A549 (cell line): ENCODE measurements at regions not wholly inside any gene's neighbourhood (a gene's known extent, or its start where the extent isn't known, plus 50 kb on each side); places are given as distances from the start of the nearest gene placed in this dataset.

Experiments used
- ATAC-seq, 2 experiments: fragments of 200-7000 bp in 1 of 2; fragments of >200 bp in 1 of 2; cut with Nextera tagmentation in 1 of 2; cut with Tn5 transposase in 1 of 2; 3 replicates each; pipeline versions ENCODE4 v1.8.0 to v1.9.1; 2018 to 2020; ENCODE audit warnings: mild to moderate bottlenecking in 1 of 2, moderate library complexity in 1 of 2
- CTCF ChIA-PET: fragments of 300-600 bp; sonication (Branson Sonifier 250); formaldehyde crosslinking; extraction: SDS; loops from one replicate; lab custom pipeline; 2021; ENCODE audit warnings: antibody characterized with exemption, inconsistent platforms; lab: Yijun Ruan, JAX
- POLR2A ChIA-PET: fragments of 350-600 bp; formaldehyde crosslinking; extraction: SDS; loops from one replicate; lab custom pipeline; 2021; ENCODE audit warnings: antibody characterized with exemption, inconsistent platforms; lab: Yijun Ruan, JAX
- DNase-seq, 2 experiments: peaks; one replicate each; pipeline versions ENCODE4 v3.0.0 to v3.0.0-alpha.2; 2011 to 2016; ENCODE audit warnings: low read depth in 1 of 2, low spot score in 1 of 2
- FAIRE-seq: peaks from 2 replicates; lab custom pipeline; 2011; peaks lifted over from hg19 to GRCh38; lab: Jason Lieb, UNC
- H3K27ac ChIP-seq, 2 experiments: fragments of >200 bp; sonication (Bioruptor Twin); formaldehyde crosslinking; 3 replicates each; pipeline ENCODE4 v1.5.1; 2016 to 2017
- H3K4me1 ChIP-seq: fragments of >200 bp; sonication (Bioruptor Twin); formaldehyde crosslinking; 3 replicates; pipeline ENCODE4 v1.6.1; 2016
- H3K4me2 ChIP-seq: fragments of >200 bp; sonication (Bioruptor Twin); formaldehyde crosslinking; 3 replicates; pipeline ENCODE4 v1.6.1; 2016
- H3K4me3 ChIP-seq: fragments of >200 bp; sonication (Bioruptor Twin); formaldehyde crosslinking; 3 replicates; pipeline ENCODE4 v1.5.1; 2016
- H3K9me3 ChIP-seq: fragments of >200 bp; sonication (Bioruptor Twin); formaldehyde crosslinking; 3 replicates; pipeline ENCODE4 v1.6.1; 2016
- BHLHE40 ChIP-seq: IDR thresholded peaks from 2 replicates; pipeline ENCODE4 v1.6.1; 2012; ENCODE audit warnings: low read depth, low read length, inconsistent platforms
- CBX8 ChIP-seq: fragments of 200-600 bp; sonication (generic); IDR thresholded peaks from 2 replicates; pipeline ENCODE4 v1.6.1; 2016
- CEBPB ChIP-seq, 2 experiments: fragments of >200 bp in 1 of 2; sonication (Bioruptor Twin) in 1 of 2; formaldehyde crosslinking in 1 of 2; IDR thresholded peaks; 2 replicates each; pipeline ENCODE4 v1.6.1; 2012 to 2016
- CHD4 ChIP-seq: fragments of 200-600 bp; sonication (generic); IDR thresholded peaks from 2 replicates; pipeline ENCODE4 v1.6.1; 2016; ENCODE audit warnings: antibody characterized with exemption, mild to moderate bottlenecking, borderline replicate concordance
- CTCF ChIP-seq: fragments of >200 bp; sonication (Bioruptor Twin); formaldehyde crosslinking; IDR thresholded peaks from 3 replicates; pipeline ENCODE4 v1.5.1; 2016
- E2F6 ChIP-seq: IDR thresholded peaks from 2 replicates; pipeline ENCODE4 v1.6.1; 2012; ENCODE audit warnings: low read depth, borderline replicate concordance
- EHF ChIP-seq: fragments of 250-450 bp; sonication (Bioruptor Pico); IDR thresholded peaks from 2 replicates; pipeline ENCODE4 v1.5.0; 2020; ENCODE audit warnings: mild to moderate bottlenecking
- EHMT2 ChIP-seq: fragments of 200-600 bp; sonication (generic); IDR thresholded peaks from 2 replicates; pipeline ENCODE4 v1.6.1; 2016; ENCODE audit warnings: antibody characterized with exemption, low read depth, mild to moderate bottlenecking, moderate library complexity
- EP300 ChIP-seq, 2 experiments: fragments of >200 bp; sonication (Bioruptor Twin); formaldehyde crosslinking; IDR thresholded peaks; 2 replicates in 1 of 2; 3 replicates in 1 of 2; pipeline ENCODE4 v1.6.1; 2016 to 2017
- FOSB ChIP-seq: fragments of 250-450 bp; sonication (Bioruptor Pico); IDR thresholded peaks from 2 replicates; pipeline ENCODE4 v1.5.0; 2020; ENCODE audit warnings: mild to moderate bottlenecking, moderate library complexity
- FOXS1 ChIP-seq: fragments of 250-450 bp; sonication (Bioruptor Pico); IDR thresholded peaks from 2 replicates; pipeline ENCODE4 v1.5.0; 2020; ENCODE audit warnings: mild to moderate bottlenecking, moderate library complexity
- GATA3 ChIP-seq: IDR thresholded peaks from 2 replicates; pipeline ENCODE4 v1.6.1; 2012; ENCODE audit warnings: borderline replicate concordance
- HES2 ChIP-seq: fragments of >200 bp; sonication (Bioruptor Twin); formaldehyde crosslinking; IDR thresholded peaks from 2 replicates; pipeline ENCODE4 v1.6.1; 2016
- HEYL ChIP-seq: fragments of 250-450 bp; sonication (Bioruptor Pico); IDR thresholded peaks from 2 replicates; pipeline ENCODE4 v1.8.0; 2021; ENCODE audit warnings: mild to moderate bottlenecking, moderate library complexity
- HMGXB4 ChIP-seq: fragments of 250-450 bp; sonication (Bioruptor Pico); IDR thresholded peaks from 2 replicates; pipeline ENCODE4 v1.5.0; 2021; ENCODE audit warnings: mild to moderate bottlenecking, moderate library complexity, borderline replicate concordance
- JUNB ChIP-seq: fragments of >200 bp; sonication (Bioruptor Twin); formaldehyde crosslinking; IDR thresholded peaks from 2 replicates; pipeline ENCODE4 v1.6.1; 2016
- KDM5A ChIP-seq: fragments of 200-600 bp; sonication (generic); IDR thresholded peaks from 2 replicates; pipeline ENCODE4 v1.6.1; 2016; ENCODE audit warnings: antibody characterized with exemption, mild to moderate bottlenecking
- MAFK ChIP-seq: fragments of 450-650 bp; IDR thresholded peaks from 2 replicates; pipeline ENCODE4 v1.6.1; 2014; ENCODE audit not compliant: partially characterized antibody
- MAX ChIP-seq: IDR thresholded peaks from 2 replicates; pipeline ENCODE4 v1.6.1; 2012
- MAZ ChIP-seq: fragments of 150-350 bp; IDR thresholded peaks from 2 replicates; pipeline ENCODE4 v1.6.1; 2014; ENCODE audit warnings: antibody characterized with exemption, low read depth, low read length, borderline replicate concordance
- NFE2L2 ChIP-seq: fragments of 150-350 bp; conservative IDR thresholded peaks from 2 replicates; pipeline ENCODE4 v1.6.1; 2014; ENCODE audit warnings: low read length
- NR3C1 ChIP-seq: fragments of >200 bp; sonication (Bioruptor Twin); formaldehyde crosslinking; IDR thresholded peaks from 3 replicates; pipeline ENCODE4 v1.6.1; 2017
- POLR2A ChIP-seq: IDR thresholded peaks from 2 replicates; pipeline ENCODE4 v1.6.1; 2012; ENCODE audit warnings: mild to moderate bottlenecking, low read length
- POLR2AphosphoS2 ChIP-seq: conservative IDR thresholded peaks from 2 replicates; pipeline ENCODE4 v1.6.1; 2012; ENCODE audit warnings: low read length, improper control_type of control experiment, inconsistent platforms
- RARB ChIP-seq: fragments of 250-450 bp; sonication (Bioruptor Pico); IDR thresholded peaks from 2 replicates; pipeline ENCODE4 v1.8.0; 2021; ENCODE audit warnings: mild to moderate bottlenecking, moderate library complexity
- RFX5 ChIP-seq: fragments of 450-650 bp; IDR thresholded peaks from 2 replicates; pipeline ENCODE4 v1.7.1; 2014; ENCODE audit warnings: antibody characterized with exemption, mild to moderate bottlenecking, moderate library complexity
- SMC3 ChIP-seq: fragments of >200 bp; sonication (Bioruptor Twin); formaldehyde crosslinking; IDR thresholded peaks from 3 replicates; pipeline ENCODE4 v1.6.1; 2018; ENCODE audit warnings: inconsistent platforms
- TFCP2L1 ChIP-seq: fragments of 250-450 bp; sonication (Bioruptor Pico); IDR thresholded peaks from 2 replicates; pipeline ENCODE4 v1.5.0; 2021; ENCODE audit warnings: mild to moderate bottlenecking
- TP53 ChIP-seq: fragments of 250-450 bp; sonication (Bioruptor Pico); IDR thresholded peaks from 2 replicates; pipeline ENCODE4 v1.5.0; 2021; ENCODE audit warnings: mild to moderate bottlenecking, moderate library complexity
- WGBS: methylation state at CpG from one replicate; pipeline ENCODE4 v1.1.6; 2017; ENCODE audit errors: missing lambda C conversion rate; 5-methylcytosine and 5-hydroxymethylcytosine counted together

GRCh38 chr22:48751539-48752437 lies 1075.9 kb downstream of the BRD1 start:
- Histone ChIP-seq H3K4me1 (no peaks in the 10 kb centered on the region), H3K27ac (no peak overlapping the region), H3K4me2 (no peak overlapping the region), H3K9me3 (no peaks in the 10 kb centered on the region), H3K4me3 (no peak overlapping the region)
- WGBS: 70% methylated on average over 13 of the region's 26 CpGs
- FAIRE-seq: no peak
- peak; percentile 62 for TF ChIP-seq MAFK
- no peak for TF ChIP-seq RFX5
- no peak for ATAC-seq
- CTCF ChIA-PET: no interaction called here
- no peak for DNase-seq
- POLR2A ChIA-PET: no interaction called here

- Histone ChIP-seq H3K4me1 (no peaks in the 10 kb centered on the region), H3K9me3 (no peaks in the 10 kb centered on the region), H3K4me2 (no peak overlapping the region), H3K4me3 (no peak overlapping the region), H3K27ac (no peak overlapping the region)
- POLR2A ChIA-PET: no interaction called here
- WGBS: 88% methylated on average over 43 of the region's 46 CpGs
- DNase-seq (no peak), ATAC-seq (no peak), FAIRE-seq (no peak)
- TF ChIP-seq SMC3 (no peak), EHMT2 (no peak), EHF (CRISPR knock-in tag) (no peak), EP300 (IDR thresholded peaks at IDR 0.05) (no peak), NFE2L2 (no peak), CTCF (no peak), RARB (CRISPR knock-in tag) (no peak), FOSB (CRISPR knock-in tag) (no peak), MAZ (no peak), KDM5A (no peak), TFCP2L1 (CRISPR knock-in tag) (no peak), HES2 (no peak), E2F6 (no peak)
- CTCF ChIA-PET: interaction anchor here (0.5 kb wide), 1 partner anchor 72 kb away, joined by 3 read pairs; no protein-coding TSS in a partner anchor
These were observed 1076.7 kb downstream of the BRD1 start for GRCh38 chr22:48750826-48751440.

- no peaks in the 10 kb centered on the region for H3K9me3 ChIP-seq
- H3K4me1 ChIP-seq: no peaks in the 10 kb centered on the region
- FAIRE-seq: no peak
These were observed 1077.4 kb downstream of the BRD1 start for GRCh38 chr22:48750282-48750681.

More at GRCh38 chr22:48750282-48750681, 1077.4 kb downstream of the BRD1 start:
- CTCF ChIA-PET: interaction anchor here (0.5 kb wide), 1 partner anchor 72 kb away, joined by 3 read pairs; no protein-coding TSS in a partner anchor
- Histone ChIP-seq H3K4me2 (no peak overlapping the region), H3K4me3 (no peak overlapping the region), H3K27ac (no peak overlapping the region)
- TF ChIP-seq POLR2A (no peak), FOXS1 (CRISPR knock-in tag) (no peak), MAZ (no peak), EP300 (IDR thresholded peaks at IDR 0.05) (no peak), CBX8 (no peak), GATA3 (no peak), CHD4 (no peak), JUNB (no peak), POLR2AphosphoS2 (no peak), HMGXB4 (CRISPR knock-in tag) (no peak), MAX (no peak), TP53 (CRISPR knock-in tag) (no peak), HES2 (no peak), NFE2L2 (no peak), NR3C1 (no peak), BHLHE40 (no peak), CEBPB (IDR thresholded peaks at IDR 0.05) (no peak), HEYL (CRISPR knock-in tag) (no peak)
- WGBS: 86% methylated on average over 20 of the region's 27 CpGs
- POLR2A ChIA-PET: no interaction called here
- ATAC-seq (no peak), DNase-seq (no peak)
